ENCODE measurements at regions not wholly inside any gene's neighbourhood (a gene's known extent, or its start where the extent isn't known, plus 50 kb on each side); places are given as distances from the start of the nearest gene placed in this dataset.

- Histone ChIP-seq H3K79me1 (ENCODE audit: low read depth in 1 of 2, low read length in 2 of 2) (no peaks in the 10 kb centered on the region), H2BK20ac (ENCODE audit: low read depth, low read length) (no peak overlapping the region), H3K56ac (ENCODE audit: extremely low read depth, insufficient read depth, low read length) (no peak overlapping the region), H3K27ac (ENCODE audit: insufficient read depth, low read length) (no peak overlapping the region), H3K27me3 (ENCODE audit: control insufficient read depth, insufficient read depth, low read length) (no peaks in the 10 kb centered on the region), H2BK120ac (ENCODE audit: low read depth, low read length) (no peak overlapping the region), H4K8ac (ENCODE audit: low read depth in 2 of 2, low read length in 2 of 2) (no peak overlapping the region), H4K20me1 (ENCODE audit: insufficient read depth, low read length) (no peaks in the 10 kb centered on the region), H3K4me3 (ENCODE audit: insufficient read depth, low read depth, low read length) (no peak overlapping the region), H3K4me1 (ENCODE audit: control insufficient read depth, insufficient read depth, low read length) (no peaks in the 10 kb centered on the region), H3K14ac (replicated peaks; ENCODE audit: low read depth, low read length) (no peak overlapping the region), H3K4me2 (ENCODE audit: low read depth, low read length) (no peak overlapping the region), H3K23ac (ENCODE audit: low read depth, low read length) (no peak overlapping the region), H2AFZ (replicated peaks; ENCODE audit: low read length, poor library complexity) (no peak overlapping the region), H3K9me3 (ENCODE audit: control insufficient read depth, insufficient read depth, low read length) (peaks cover 25% of the 10 kb centered on the region), H3K9me1 (ENCODE audit: insufficient read depth, low read length) (no peaks in the 10 kb centered on the region), H3K4ac (ENCODE audit: low read depth, low read length) (no peak overlapping the region), H2AK9ac (replicated peaks; ENCODE audit: low read depth, low read length, poor library complexity) (no peak overlapping the region), H4K5ac (ENCODE audit: low read depth, low read length) (no peak overlapping the region), H3K18ac (ENCODE audit: low read depth, low read length) (no peak overlapping the region), H3K9ac (ENCODE audit: low read depth, low read length) (no peak overlapping the region), H3K36me3 (ENCODE audit: control insufficient read depth, insufficient read depth, low read length) (no peaks in the 10 kb centered on the region), H2BK15ac (ENCODE audit: low read depth, low read length) (no peak overlapping the region), H2BK5ac (ENCODE audit: low read depth, low read length, poor library complexity, severe bottlenecking) (no peak overlapping the region), H2AK5ac (ENCODE audit: low read depth, low read length) (no peak overlapping the region), H4K91ac (ENCODE audit: insufficient read depth, low read depth, low read length) (no peak overlapping the region)
- in situ Hi-C loops (cut with MboI; ENCODE audit: low sequenced_read_pairs) (no loop called here), intact Hi-C loops (cut with micrococcal nuclease) (no loop called here), dilution Hi-C loops (cut with HindIII; ENCODE audit: low sequenced_read_pairs, unreplicated experiment) (no loop called here)
- BruUV-seq (replicated peaks): no TSS peak
- ATAC-seq (ENCODE audit: low read depth) (no peak), DNase-seq (no peak)
- 3% methylated on average over 5 of the region's 9 CpGs; no CpG with 5 or more reads in 1 of the 2 experiments for WGBS, 2 experiments (ENCODE audit: extremely low coverage in 2 of 2, insufficient read length in 1 of 2)
- POLR2A ChIA-PET (ENCODE audit: unreplicated experiment): no interaction called here
- CTCF ChIA-PET: no interaction called here
- no peak for TF ChIP-seq MAFK (IDR thresholded peaks at IDR 0.05; ENCODE audit: low read depth, low read length)
- no peak for TF ChIP-seq SMC3 (IDR thresholded peaks at IDR 0.05; ENCODE audit: low read depth, low read length)
- TF ChIP-seq, protein P1, sequence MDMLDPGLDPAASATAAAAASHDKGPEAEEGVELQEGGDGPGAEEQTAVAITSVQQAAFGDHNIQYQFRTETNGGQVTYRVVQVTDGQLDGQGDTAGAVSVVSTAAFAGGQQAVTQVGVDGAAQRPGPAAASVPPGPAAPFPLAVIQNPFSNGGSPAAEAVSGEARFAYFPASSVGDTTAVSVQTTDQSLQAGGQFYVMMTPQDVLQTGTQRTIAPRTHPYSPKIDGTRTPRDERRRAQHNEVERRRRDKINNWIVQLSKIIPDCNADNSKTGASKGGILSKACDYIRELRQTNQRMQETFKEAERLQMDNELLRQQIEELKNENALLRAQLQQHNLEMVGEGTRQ (IDR thresholded peaks at IDR 0.05; ENCODE audit: low read depth, low read length): no peak
- TF ChIP-seq RCOR1 (IDR thresholded peaks at IDR 0.05; ENCODE audit: insufficient replicate concordance, low read length): no peak
- TF ChIP-seq, protein P2, sequence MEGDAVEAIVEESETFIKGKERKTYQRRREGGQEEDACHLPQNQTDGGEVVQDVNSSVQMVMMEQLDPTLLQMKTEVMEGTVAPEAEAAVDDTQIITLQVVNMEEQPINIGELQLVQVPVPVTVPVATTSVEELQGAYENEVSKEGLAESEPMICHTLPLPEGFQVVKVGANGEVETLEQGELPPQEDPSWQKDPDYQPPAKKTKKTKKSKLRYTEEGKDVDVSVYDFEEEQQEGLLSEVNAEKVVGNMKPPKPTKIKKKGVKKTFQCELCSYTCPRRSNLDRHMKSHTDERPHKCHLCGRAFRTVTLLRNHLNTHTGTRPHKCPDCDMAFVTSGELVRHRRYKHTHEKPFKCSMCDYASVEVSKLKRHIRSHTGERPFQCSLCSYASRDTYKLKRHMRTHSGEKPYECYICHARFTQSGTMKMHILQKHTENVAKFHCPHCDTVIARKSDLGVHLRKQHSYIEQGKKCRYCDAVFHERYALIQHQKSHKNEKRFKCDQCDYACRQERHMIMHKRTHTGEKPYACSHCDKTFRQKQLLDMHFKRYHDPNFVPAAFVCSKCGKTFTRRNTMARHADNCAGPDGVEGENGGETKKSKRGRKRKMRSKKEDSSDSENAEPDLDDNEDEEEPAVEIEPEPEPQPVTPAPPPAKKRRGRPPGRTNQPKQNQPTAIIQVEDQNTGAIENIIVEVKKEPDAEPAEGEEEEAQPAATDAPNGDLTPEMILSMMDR (conservative IDR thresholded peaks at IDR 0.05; ENCODE audit: low read depth, low read length): no peak
- no peak for TF ChIP-seq POLR2A (IDR thresholded peaks at IDR 0.05; ENCODE audit: low read depth, low read length)
- no peak for TF ChIP-seq BHLHE40 (IDR thresholded peaks at IDR 0.05; ENCODE audit: low read depth, low read length)
- TF ChIP-seq FOS (IDR thresholded peaks at IDR 0.05; ENCODE audit: low read depth, low read length): no peak
- no peak for TF ChIP-seq ELK1 (IDR thresholded peaks at IDR 0.05; ENCODE audit: borderline replicate concordance, low read depth, low read length)
- TF ChIP-seq CHD1 (IDR thresholded peaks at IDR 0.05; ENCODE audit: low read depth, low read length): no peak
- TF ChIP-seq MXI1 (IDR thresholded peaks at IDR 0.05; ENCODE audit: borderline replicate concordance, low read depth, low read length): no peak
- TF ChIP-seq MAZ (IDR thresholded peaks at IDR 0.05; ENCODE audit: borderline replicate concordance, low read depth, low read length): no peak
- no peak for TF ChIP-seq RAD21 (IDR thresholded peaks at IDR 0.05; ENCODE audit: low read length)
Measured at GRCh38 chrX:1112321-1112720, 100.1 kb downstream of the CRLF2 start.
